GM13977 (cell line): ENCODE measurements at regions not wholly inside any gene's neighbourhood (a gene's known extent, or its start where the extent isn't known, plus 50 kb on each side); places are given as distances from the start of the nearest gene placed in this dataset.

ENCODE experiments used
- DNase-seq: peaks from one replicate; pipeline ENCODE4 v3.0.0; 2012; ENCODE audit warnings: low spot score
- CTCF ChIP-seq: IDR thresholded peaks from 2 replicates; pipeline ENCODE4 v1.5.1; 2012; ENCODE audit warnings: mild to moderate bottlenecking, control low read depth; ENCODE audit not compliant: insufficient read depth; ENCODE audit errors: extremely low read depth, missing control alignments
- in situ Hi-C: fragments of 300-500 bp; cut with MboI; formaldehyde crosslinking; loops from one replicate; pipeline ENCODE4 v1.12.0; 2022; ENCODE audit warnings: low sequenced_read_pairs, low pct_unique_long_range_greater_than_20kb, mixed read lengths, inconsistent platforms; ENCODE audit not compliant: unreplicated experiment

GRCh38 chr10:126803394-126803793 is 101.8 kb upstream of the DOCK1 start:
- no peak for DNase-seq
- in situ Hi-C loops: no loop called here
- no peak for TF ChIP-seq CTCF

GRCh38 chr10:126804396-126804795 is 100.8 kb upstream of the DOCK1 start:
- TF ChIP-seq CTCF: no peak
- no peak for DNase-seq
- in situ Hi-C loops: no loop called here

- TF ChIP-seq CTCF: no peak
- no peak for DNase-seq
- in situ Hi-C loops: no loop called here
Observed at GRCh38 chr10:126806498-126806897, 98.7 kb upstream of the DOCK1 start.

GRCh38 chr10:126806991-126807702 is 98.1 kb upstream of the DOCK1 start:
- in situ Hi-C loops: no loop called here
- no peak for DNase-seq
- TF ChIP-seq CTCF: no peak

GRCh38 chr10:126808103-126808502 is 97.1 kb upstream of the DOCK1 start:
- in situ Hi-C loops: no loop called here

GRCh38 chr10:126813432-126813831 is 91.8 kb upstream of the DOCK1 start:
- in situ Hi-C loops: no loop called here
- no peak for DNase-seq
- no peak for TF ChIP-seq CTCF

More at GRCh38 chr10:126808103-126808502, 97.1 kb upstream of the DOCK1 start:
- DNase-seq: no peak
- TF ChIP-seq CTCF: no peak
